Skeletal muscle tissue (tissue), 3 donors: ENCODE measurements at regions not wholly inside any gene's neighbourhood (a gene's known extent, or its start where the extent isn't known, plus 50 kb on each side); places are given as distances from the start of the nearest gene placed in this dataset.

Source experiments
- H3K27ac ChIP-seq: one replicate; pipeline ENCODE4 v1.7.0; 2013; ENCODE audit warnings: mild to moderate bottlenecking, low read depth, low read length, inconsistent platforms
- H3K27me3 ChIP-seq, 3 donors: one replicate each; pipeline ENCODE4 v1.7.0; 2013; ENCODE audit warnings: low read length in 3 of 3; ENCODE audit not compliant: control insufficient read depth in 3 of 3, insufficient read depth in 3 of 3
- H3K36me3 ChIP-seq, 3 donors: one replicate each; pipeline ENCODE4 v1.7.0; 2013; ENCODE audit warnings: low read length in 3 of 3; ENCODE audit not compliant: control insufficient read depth in 3 of 3, insufficient read depth in 3 of 3
- H3K4me1 ChIP-seq, 3 donors: one replicate each; pipeline ENCODE4 v1.7.0; 2013; ENCODE audit warnings: low read length in 3 of 3, mild to moderate bottlenecking in 3 of 3; ENCODE audit not compliant: control insufficient read depth in 3 of 3, insufficient read depth in 3 of 3
- H3K4me3 ChIP-seq, 3 donors: one replicate each; pipeline ENCODE4 v1.7.0; 2013; ENCODE audit warnings: low read length in 3 of 3
- H3K9ac ChIP-seq, 3 donors: one replicate each; pipeline ENCODE4 v1.7.0; 2013; ENCODE audit warnings: low read length in 3 of 3, mild to moderate bottlenecking in 3 of 3, moderate library complexity in 2 of 3, low read depth in 1 of 3
- H3K9me3 ChIP-seq, 3 donors: one replicate each; pipeline ENCODE4 v1.7.0; 2013; ENCODE audit warnings: low read length in 3 of 3; ENCODE audit not compliant: control insufficient read depth in 3 of 3
- donor health status: Osteomylitis.

DNA sequence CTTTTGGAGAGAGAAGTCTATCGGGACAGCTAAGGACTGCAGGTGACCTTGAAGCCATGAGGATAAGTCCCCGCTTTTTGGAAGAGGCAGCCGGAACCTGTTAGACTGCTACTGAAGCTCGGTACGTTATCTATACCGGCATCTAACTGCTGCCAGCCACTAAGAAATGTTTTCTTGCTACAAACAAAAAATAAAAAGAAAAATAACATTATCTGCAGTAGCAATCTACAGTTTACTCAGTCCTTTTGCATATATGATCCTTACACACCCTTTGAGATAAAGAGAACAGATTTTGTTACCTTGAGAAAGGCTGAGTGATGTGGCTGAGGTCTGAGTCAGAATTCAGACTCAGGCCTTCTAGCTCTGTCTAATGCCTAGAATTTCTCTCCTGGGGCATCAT, 314.6 kb downstream of the CDH26 start:
- Histone ChIP-seq H3K4me1 (no peaks in the 10 kb centered on the region), H3K9me3 (no peaks in the 10 kb centered on the region), H3K27ac (no peak overlapping the region), H3K36me3 (no peaks in the 10 kb centered on the region), H3K27me3 (peaks cover 0 to 6% (median 5%) of the 10 kb centered on the region in 3 donors), H3K9ac (no peak overlapping the region), H3K4me3 (no peak overlapping the region)

- no peak overlapping the region for H3K4me3 ChIP-seq
- H3K27me3 ChIP-seq = peaks cover 0 to 6% (median 5%) of the 10 kb centered on the region in 3 donors
- H3K4me1 ChIP-seq = no peaks in the 10 kb centered on the region
- no peaks in the 10 kb centered on the region for H3K9me3 ChIP-seq
- H3K27ac ChIP-seq = no peak overlapping the region
- no peak overlapping the region for H3K9ac ChIP-seq
- no peaks in the 10 kb centered on the region for H3K36me3 ChIP-seq
Measured at GRCh38 chr20:60274717-60275116, 316.5 kb downstream of the CDH26 start.

DNA sequence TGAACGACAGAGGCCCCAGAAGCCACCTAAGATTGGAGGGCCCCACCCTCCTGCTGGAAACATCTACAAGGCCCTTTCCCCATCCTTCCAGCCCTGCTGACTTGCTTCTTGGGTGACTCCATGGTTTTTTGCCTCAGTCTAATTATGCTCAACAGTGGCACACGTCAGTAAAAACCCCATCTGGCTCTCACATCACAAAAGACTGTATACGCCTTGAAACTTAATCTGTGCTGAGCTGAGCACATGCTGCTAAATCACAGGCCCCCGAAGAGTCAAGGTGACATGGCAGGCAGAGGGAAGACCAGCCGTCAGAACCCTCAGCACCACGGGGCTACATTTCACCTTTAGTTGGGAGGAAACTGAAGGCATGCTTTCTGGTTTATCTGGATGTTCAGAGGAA, 323.1 kb downstream of the CDH26 start:
- Histone ChIP-seq H3K4me3 (no peak overlapping the region), H3K27ac (no peak overlapping the region), H3K4me1 (no peaks in the 10 kb centered on the region), H3K9me3 (no peaks in the 10 kb centered on the region), H3K36me3 (no peaks in the 10 kb centered on the region), H3K9ac (no peak overlapping the region), H3K27me3 (no peaks in the 10 kb centered on the region)

DNA sequence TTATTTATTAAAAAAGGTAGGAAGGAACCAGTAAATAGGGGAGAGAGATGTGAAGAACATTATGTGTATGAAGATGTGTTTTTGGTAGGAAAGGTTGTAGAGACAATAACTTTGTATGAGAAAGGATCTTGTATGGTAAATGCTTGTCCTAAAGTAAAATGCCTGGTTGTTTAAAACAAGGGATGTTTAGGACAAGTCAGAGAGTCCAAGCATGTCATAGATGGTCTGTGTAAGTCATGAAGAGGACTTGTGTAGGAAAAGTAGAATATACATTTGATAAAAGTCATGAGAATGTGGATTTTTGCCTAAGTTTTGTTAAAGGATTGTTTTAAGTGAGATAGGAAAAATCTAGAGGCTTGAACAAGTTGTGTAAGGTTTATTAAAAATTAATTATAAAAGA, 325.1 kb downstream of the CDH26 start:
- Histone ChIP-seq H3K9me3 (no peaks in the 10 kb centered on the region), H3K27me3 (no peaks in the 10 kb centered on the region), H3K4me3 (no peak overlapping the region), H3K27ac (no peak overlapping the region), H3K4me1 (no peaks in the 10 kb centered on the region), H3K9ac (no peak overlapping the region), H3K36me3 (no peaks in the 10 kb centered on the region)

GRCh38 chr20:60286764-60287163, 328.5 kb downstream of the CDH26 start:
- no peaks in the 10 kb centered on the region for H3K4me1 ChIP-seq
- no peak overlapping the region for H3K27ac ChIP-seq
- H3K9me3 ChIP-seq = peaks cover 2 to 4% (median 3%) of the 10 kb centered on the region in 3 donors
- no peaks in the 10 kb centered on the region for H3K27me3 ChIP-seq
- H3K36me3 ChIP-seq = no peaks in the 10 kb centered on the region
- no peak overlapping the region for H3K4me3 ChIP-seq
- H3K9ac ChIP-seq = no peak overlapping the region

- H3K27ac ChIP-seq = no peak overlapping the region
- no peaks in the 10 kb centered on the region for H3K36me3 ChIP-seq
- no peak overlapping the region for H3K9ac ChIP-seq
- H3K9me3 ChIP-seq = peaks cover 2 to 4% (median 3%) of the 10 kb centered on the region in 3 donors
- no peaks in the 10 kb centered on the region for H3K4me1 ChIP-seq
- H3K4me3 ChIP-seq = no peak overlapping the region
- no peaks in the 10 kb centered on the region for H3K27me3 ChIP-seq
Measured at GRCh38 chr20:60288945-60289344, 330.7 kb downstream of the CDH26 start.

DNA sequence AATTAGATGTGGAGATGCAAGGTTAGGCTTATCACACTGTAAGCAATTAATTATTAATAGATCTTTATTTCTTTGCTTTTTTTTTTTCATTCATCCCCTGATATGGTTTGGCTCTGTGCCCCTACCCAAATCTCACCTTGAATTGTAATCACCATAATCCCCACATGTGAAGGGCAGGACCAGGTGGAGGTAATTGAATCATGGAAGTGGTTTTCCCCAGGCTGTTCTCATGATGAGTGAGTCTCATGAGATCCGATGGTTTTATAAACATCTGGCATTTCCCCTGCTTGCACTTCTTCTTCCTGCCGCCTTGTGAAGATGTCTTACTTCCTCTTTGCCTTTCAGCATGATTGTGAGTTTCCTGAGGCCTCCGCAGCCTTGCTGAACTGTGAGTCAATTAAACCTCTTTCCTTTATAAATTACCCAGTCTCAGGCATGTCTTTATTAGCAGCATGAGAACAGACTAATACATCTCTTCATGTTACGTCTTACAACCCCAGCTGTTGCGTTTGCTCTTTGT, 333.8 kb downstream of the CDH26 start:
- no peak overlapping the region for H3K4me3 ChIP-seq
- no peak overlapping the region for H3K27ac ChIP-seq
- H3K36me3 ChIP-seq = no peaks in the 10 kb centered on the region
- peaks cover 2 to 4% (median 3%) of the 10 kb centered on the region in 3 donors for H3K9me3 ChIP-seq
- H3K27me3 ChIP-seq = no peaks in the 10 kb centered on the region
- no peaks in the 10 kb centered on the region for H3K4me1 ChIP-seq
- H3K9ac ChIP-seq = no peak overlapping the region

- H3K27me3 ChIP-seq = no peaks in the 10 kb centered on the region
- no peak overlapping the region for H3K4me3 ChIP-seq
- H3K27ac ChIP-seq = no peak overlapping the region
- H3K36me3 ChIP-seq = no peaks in the 10 kb centered on the region
- H3K9me3 ChIP-seq = peaks cover 2 to 4% (median 3%) of the 10 kb centered on the region in 3 donors
- no peak overlapping the region for H3K9ac ChIP-seq
- H3K4me1 ChIP-seq = no peaks in the 10 kb centered on the region
Measured at GRCh38 chr20:60294632-60295031, 336.4 kb downstream of the CDH26 start.

DNA sequence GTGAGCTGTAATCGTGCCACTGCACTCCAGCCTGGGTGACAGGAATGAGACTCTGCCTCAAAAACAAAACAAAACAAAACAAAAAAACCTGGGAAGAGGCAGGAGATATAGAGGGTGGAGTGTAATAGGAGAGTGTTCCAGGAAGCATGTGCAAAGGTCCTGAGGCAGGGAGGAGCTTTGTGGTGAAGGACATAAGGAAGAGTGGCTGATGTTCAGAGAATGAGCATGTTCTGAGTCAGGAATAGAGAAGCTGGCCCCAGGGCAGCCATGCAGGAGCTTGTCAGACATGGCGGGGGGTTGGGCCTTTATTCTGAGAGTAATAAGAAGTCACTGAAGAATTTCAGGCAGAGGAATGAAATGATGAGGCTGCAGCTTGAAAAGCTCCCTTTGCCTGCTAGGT, 337.0 kb downstream of the CDH26 start:
- H3K27me3 ChIP-seq = no peaks in the 10 kb centered on the region
- no peak overlapping the region for H3K27ac ChIP-seq
- no peak overlapping the region for H3K9ac ChIP-seq
- no peaks in the 10 kb centered on the region for H3K36me3 ChIP-seq
- H3K4me1 ChIP-seq = no peaks in the 10 kb centered on the region
- H3K9me3 ChIP-seq = peaks cover 0 to 3% (median 2%) of the 10 kb centered on the region in 3 donors
- H3K4me3 ChIP-seq = no peak overlapping the region

DNA sequence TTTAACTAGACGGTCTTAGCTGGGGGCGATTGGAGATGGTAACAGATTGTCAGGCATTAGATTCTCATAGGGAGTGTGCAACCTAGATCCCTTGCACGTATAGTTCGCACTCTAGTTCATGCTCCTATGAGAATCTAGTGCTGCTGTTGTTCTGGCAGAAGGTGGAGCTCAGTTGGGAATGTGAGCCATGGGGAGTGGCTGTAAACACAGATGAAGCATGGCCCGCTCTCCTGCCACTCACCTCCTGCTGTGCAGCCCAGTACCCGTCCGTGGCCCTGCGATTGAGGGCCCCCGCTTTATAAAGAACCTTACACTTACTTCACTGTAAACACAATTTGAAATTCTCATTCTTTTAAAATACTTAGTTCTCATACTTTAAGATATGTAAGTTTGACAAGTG, 339.4 kb downstream of the CDH26 start:
- H3K27ac ChIP-seq = no peak overlapping the region
- H3K9me3 ChIP-seq = no peaks in the 10 kb centered on the region
- no peak overlapping the region for H3K9ac ChIP-seq
- H3K4me1 ChIP-seq = no peaks in the 10 kb centered on the region
- no peaks in the 10 kb centered on the region for H3K36me3 ChIP-seq
- H3K4me3 ChIP-seq = no peak overlapping the region
- H3K27me3 ChIP-seq = no peaks in the 10 kb centered on the region

- Histone ChIP-seq H3K36me3 (no peaks in the 10 kb centered on the region), H3K9me3 (no peaks in the 10 kb centered on the region), H3K4me3 (no peak overlapping the region), H3K27me3 (no peaks in the 10 kb centered on the region), H3K4me1 (no peaks in the 10 kb centered on the region), H3K9ac (no peak overlapping the region), H3K27ac (no peak overlapping the region)
Measured at GRCh38 chr20:60298647-60299046, 340.4 kb downstream of the CDH26 start.
